HG03378 (cell line): ENCODE measurements at regions not wholly inside any gene's neighbourhood (a gene's known extent, or its start where the extent isn't known, plus 50 kb on each side); places are given as distances from the start of the nearest gene placed in this dataset.
"Not testable (repeated sequence)": the region's sequence is repeated elsewhere in the genome, so short reads cannot be mapped to it uniquely, and the experiment has no call there.

ENCODE experiments used
- ATAC-seq: cut with Tn5 transposase; IDR thresholded peaks from one replicate; pipeline ENCODE4 v1.9.1; 2021; ENCODE audit warnings: mild to moderate bottlenecking, moderate library complexity; ENCODE audit not compliant: unreplicated experiment

GRCh38 chr18:22067682-22068081 lies 101.7 kb upstream of the GATA6 start:
- ATAC-seq, result no peak

- ATAC-seq, result not testable (repeated sequence)
Measured at GRCh38 chr18:22068784-22069183, 100.6 kb upstream of the GATA6 start.

- no peak for ATAC-seq
Measured at GRCh38 chr18:22069916-22070315, 99.5 kb upstream of the GATA6 start.

DNA sequence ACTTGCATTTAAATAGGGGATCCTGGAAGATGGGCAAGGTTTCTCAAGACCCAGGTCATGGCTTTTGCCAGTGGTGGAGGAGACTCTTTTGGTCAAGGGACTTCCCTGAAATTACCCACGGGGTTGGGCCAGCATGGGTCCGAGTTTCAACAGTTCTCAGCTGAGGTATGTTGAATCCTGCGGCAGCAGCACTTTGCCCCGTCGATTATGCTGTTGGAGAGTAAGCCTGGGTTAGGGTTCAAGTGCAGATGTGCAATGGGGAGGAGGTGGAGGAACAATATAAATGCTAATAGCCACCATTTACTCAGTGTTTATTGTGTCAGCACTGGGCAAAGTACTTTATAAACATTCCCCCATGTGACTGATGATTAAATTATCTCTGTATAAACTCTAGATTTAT lies 96.0 kb upstream of the GATA6 start:
- no peak for ATAC-seq

DNA sequence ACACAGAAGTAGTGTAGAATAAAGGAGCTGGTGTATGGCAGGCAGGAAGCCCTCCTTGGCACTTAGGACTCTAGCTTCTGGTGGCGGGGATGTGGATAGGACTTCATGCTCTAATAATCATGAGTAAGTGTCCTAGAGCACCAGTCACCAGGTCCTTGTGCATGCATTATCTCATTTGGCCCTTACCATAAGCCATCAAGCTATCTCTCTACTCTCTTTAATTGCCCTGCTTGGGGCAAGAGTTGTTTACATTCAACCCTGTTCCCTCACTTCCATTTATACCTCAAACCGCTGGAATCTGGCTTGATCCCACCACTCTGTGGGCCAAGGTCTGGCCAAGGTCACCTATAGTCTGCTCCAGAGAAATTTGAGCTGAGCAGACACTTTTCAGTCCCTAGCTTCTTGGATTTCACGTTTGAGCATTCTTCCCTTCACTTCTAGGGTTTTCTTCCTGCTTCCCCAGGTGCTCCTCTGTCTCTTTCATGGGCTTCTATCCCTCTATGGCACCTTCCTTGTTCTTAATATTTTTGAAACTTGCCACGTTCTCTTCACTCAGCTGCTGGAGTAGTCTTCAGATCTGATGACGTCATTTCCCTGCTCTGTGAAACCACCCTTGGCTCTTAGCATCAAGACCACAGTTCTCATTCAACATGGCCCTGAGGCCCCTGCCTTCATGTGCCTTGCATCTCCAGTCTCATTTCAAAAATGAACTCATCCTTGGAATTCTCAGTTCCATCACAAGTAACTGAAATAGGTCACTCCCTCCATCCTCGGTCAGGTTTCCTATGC lies 94.9 kb upstream of the GATA6 start:
- no peak for ATAC-seq

DNA sequence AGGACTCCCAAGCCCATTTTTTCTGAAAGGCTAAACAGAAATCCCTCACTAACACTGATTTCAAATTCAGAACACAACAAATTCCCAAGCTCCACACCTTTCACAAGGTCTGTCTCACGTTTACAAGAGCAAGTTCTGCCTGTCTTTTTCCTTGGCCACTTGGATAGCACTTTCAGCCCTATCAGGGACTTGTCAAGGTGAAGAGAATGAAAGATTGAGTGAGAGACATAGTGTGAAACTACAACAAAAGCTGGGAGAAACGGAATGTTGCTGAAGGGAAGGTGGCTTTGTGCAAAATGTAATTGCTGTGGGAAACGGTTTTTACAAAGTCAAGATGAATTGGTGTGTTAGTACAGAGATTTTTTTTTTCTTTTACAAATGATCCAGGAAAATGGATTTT lies 89.4 kb upstream of the GATA6 start:
- ATAC-seq, result no peak

- no peak for ATAC-seq
Measured at GRCh38 chr18:22082408-22082807, 87.0 kb upstream of the GATA6 start.

GRCh38 chr18:22084547-22084946 lies 84.8 kb upstream of the GATA6 start:
- ATAC-seq, result no peak

- no peak for ATAC-seq
Measured at GRCh38 chr18:22086973-22087372, 82.4 kb upstream of the GATA6 start.

DNA sequence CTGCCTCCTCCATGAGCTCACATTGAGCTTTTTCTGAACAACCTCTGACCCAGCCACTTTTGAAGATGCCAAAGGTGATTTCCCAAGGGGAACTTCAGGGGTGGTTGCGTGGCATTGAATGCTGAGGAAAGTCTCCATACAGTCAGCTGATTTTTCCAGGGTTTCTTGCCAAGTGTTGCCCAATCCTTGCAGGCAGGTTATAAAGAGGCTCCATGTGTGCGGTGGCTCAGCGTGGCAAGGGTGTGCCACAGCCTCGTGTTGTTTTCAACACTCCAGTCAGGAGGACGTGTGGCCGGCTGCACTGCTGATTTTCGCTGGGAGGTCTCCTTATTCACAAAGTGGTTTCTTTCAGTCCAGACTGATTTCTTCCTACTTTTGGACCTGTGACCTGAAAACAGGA lies 81.4 kb upstream of the GATA6 start:
- no peak for ATAC-seq

- no peak for ATAC-seq
Measured at GRCh38 chr18:22088996-22089640, 80.3 kb upstream of the GATA6 start.

DNA sequence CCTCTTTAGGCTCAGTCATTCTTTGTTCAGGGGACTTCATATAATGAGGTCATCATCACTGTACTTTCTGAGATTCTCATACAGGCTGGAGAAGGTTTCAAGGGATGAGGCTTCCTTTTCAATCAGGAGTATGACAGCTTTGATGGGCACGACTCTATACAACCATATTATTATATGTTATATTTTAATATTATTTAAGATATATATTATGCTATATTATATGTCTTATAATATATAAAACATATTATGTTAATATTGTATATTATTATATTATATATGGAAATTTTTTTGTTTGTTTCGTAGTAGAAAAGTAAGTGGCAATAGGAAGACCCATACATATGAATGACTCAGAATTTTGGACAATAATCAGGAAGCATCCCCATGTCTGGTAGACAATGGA lies 78.0 kb upstream of the GATA6 start:
- ATAC-seq, result no peak

DNA sequence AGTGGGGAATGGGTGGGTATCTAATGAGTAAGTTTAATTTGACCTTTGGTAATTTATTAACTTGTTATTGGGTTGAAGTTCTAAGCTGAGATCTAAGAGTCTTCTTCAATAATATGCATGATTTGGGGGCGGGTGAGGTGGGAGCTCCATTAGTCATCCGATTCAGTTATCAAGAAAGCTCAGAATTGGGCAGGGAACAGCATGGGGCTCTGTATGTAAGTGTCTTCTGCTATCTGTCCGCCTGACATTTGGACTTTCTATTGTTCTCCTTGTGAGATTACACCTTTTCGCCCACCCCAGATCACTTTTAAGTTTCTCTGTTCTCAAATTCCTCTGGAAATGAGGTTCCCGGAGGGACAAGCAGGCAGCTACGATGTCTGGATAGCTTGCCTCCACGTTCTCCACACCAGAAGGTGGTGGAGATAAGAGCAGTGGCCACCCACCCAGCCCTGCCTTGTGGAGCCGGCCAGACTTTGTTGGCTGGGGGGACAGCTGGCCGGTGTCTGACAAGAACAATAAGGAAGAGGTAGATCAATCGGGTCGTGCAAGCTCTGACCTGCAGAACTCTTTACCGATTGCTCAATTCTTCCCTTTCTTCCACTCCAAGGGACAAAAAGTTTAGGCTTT lies 75.5 kb upstream of the GATA6 start:
- ATAC-seq, result no peak

- ATAC-seq, result no peak
Measured at GRCh38 chr18:22094358-22094734, 75.0 kb upstream of the GATA6 start.

DNA sequence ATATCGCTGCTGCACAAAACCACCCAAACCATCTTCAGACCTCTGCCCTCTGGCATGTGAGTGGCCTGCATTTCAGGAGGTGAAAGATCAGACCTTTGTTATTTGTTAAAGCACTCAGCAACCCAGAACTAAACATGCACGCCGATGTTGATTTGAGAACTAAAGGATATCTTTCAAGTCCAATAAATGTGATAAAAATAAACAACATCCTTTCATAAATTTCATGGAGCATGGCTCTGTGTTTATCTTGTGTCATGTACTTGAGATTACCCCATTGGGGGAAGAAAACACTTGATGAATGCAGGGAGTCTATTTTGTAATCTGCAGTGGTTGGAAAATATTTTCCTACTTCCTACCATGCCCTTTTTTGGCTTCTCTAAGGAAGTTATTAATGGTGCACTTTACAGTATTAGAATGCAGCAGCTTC lies 70.8 kb upstream of the GATA6 start:
- ATAC-seq, result no peak

DNA sequence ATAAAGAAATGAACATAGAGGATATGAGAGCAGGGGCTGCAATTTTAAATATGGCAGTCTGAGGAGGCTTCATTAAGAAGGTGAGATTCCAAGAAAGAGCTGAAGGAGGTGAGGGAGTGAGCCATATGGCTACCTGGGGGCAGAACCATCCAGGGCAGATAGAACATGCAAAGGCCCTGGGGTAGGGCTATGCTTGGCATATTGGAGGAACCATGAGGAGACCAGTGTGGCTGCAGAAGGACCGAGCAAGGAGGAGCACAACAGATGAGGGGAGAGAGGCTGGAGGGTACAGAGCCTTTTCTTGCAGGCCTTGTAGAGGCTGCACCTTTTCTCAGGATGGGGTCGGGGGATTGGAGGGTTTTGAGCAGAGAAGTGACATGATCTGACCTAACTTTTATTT lies 69.5 kb upstream of the GATA6 start:
- no peak for ATAC-seq

DNA sequence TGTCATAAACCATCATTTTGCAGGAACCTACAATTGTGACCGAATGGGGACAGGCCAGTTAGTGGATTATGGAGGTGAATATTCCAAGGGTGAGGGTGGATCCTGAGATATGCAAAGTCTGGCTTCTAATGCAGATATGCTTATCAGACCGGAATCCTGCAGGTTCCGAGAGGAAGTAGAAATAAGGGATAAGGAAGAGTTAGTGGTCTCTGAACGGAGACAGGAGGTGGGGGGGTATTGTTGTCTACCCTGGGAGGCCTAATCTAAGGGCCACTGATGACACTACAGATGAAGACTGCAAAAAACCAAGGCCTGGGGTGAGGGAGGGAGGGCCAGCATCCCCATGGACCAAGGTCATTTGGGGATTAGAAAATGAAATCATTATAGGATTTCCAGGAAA lies 67.7 kb upstream of the GATA6 start:
- ATAC-seq, result no peak

DNA sequence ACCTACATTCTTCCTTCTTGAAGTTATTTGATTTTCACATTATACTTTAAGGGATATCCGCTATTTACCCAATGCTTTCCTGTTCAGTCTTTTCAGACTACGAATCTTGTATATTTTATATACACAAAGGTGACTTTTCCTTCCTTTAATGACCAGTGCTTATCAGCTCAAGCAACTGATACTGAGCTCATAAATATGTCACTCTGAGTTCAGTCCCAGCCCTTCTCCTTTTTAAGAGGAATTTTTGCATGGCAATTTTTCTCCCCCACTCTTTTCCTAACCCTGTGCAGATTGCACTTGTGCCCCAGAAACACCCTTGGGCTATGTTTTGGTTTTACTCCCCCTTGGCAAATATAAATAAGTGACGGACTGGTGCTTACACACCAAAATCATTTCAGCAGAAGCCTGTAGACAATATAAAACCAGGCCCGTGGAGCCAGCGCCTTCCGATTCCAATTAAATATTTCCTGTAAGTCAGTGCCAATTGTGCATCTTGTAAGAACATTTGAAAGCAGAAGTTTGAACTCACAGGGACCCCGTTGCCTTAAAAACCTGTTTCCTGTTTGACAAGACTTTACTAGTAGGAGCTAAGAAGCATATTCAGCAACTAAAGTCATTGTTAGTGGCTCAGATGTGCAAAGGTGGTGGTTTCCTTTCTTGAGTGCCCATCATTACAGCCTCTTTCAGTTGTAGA lies 66.3 kb upstream of the GATA6 start:
- no peak for ATAC-seq

GRCh38 chr18:22103647-22104031 lies 65.8 kb upstream of the GATA6 start:
- ATAC-seq, result no peak

DNA sequence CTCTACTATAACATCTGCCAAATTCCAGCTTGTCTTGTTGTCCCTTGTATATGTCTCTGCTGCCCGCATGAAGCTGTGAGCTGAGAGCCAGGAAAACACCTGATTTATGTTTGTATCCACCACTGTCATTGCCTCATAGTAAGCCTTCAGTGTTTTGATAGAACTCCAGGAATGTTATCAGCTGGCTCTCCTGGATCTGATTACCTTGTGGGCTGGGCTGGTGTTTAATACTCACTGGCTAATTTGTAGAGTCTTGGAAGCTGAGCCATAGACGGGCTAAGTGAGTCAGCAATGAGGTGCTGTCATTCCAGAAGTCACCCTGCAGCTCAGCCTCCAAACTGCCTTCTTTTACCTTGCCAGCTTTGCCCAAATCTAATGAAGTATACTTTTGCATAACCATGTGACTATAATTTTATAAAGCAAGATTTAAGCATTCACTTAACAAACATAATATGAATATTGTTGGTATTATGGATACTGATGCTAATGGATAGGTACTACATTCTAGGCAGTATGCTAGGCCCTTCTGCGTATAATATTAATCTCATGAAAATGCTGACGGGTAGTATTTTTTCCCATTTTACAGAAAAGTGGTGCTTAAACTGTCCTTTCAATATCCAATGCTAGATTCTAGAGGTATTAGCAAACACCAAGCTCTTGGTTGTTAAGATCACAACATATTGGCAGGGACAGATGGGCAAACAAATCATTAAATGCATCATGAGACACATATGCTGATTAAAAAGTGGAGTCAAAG lies 62.7 kb upstream of the GATA6 start:
- no peak for ATAC-seq

- no peak for ATAC-seq
Measured at GRCh38 chr18:22108674-22109073, 60.7 kb upstream of the GATA6 start.
